ENCODE measurements at regions not wholly inside any gene's neighbourhood (a gene's known extent, or its start where the extent isn't known, plus 50 kb on each side); places are given as distances from the start of the nearest gene placed in this dataset.
A peak's percentile ranks its signal among the peaks of the same experiment; 100 is the strongest.

- H3K9ac ChIP-seq (ENCODE audit: insufficient read depth, low read depth, low read length): no peak overlapping the region
- in situ Hi-C loops (cut with HindIII; ENCODE audit: extremely low pct_ligation_motif_present, low pct_unique_long_range_greater_than_20kb) (no loop called here), intact Hi-C loops (cut with micrococcal nuclease; ENCODE audit: unreplicated experiment) (no loop called here)
- peaks cover 51% of the 10 kb centered on the region for H3K9me3 ChIP-seq (ENCODE audit: low read length)
- H3K4me3 ChIP-seq (replicated peaks in 1 of 3; ENCODE audit: insufficient read depth in 1 of 3, low read depth in 2 of 3, low read length in 3 of 3): no peak overlapping the region
- no peak overlapping the region for H2AFZ ChIP-seq (ENCODE audit: low read length)
- DNase-seq (ENCODE audit: low spot score) (no peak), FAIRE-seq (no peak), ATAC-seq (no peak)
- TF ChIP-seq HNRNPK (IDR thresholded peaks at IDR 0.05; ENCODE audit: low read depth, low read length, poor library complexity, severe bottlenecking): peak; percentile 53
- no peak for TF ChIP-seq BCLAF1 (IDR thresholded peaks at IDR 0.05)
- ChIA-PET CTCF (ENCODE audit: low intra/inter-chr PET ratio, low total read pairs) (no interaction called here), POLR2A (no interaction called here)
- H3K27ac ChIP-seq (ENCODE audit: extremely low read length, insufficient read depth, low read length): no peak overlapping the region
- H3K79me2 ChIP-seq (ENCODE audit: insufficient read depth, low read length): no peaks in the 10 kb centered on the region
- H4K20me1 ChIP-seq (ENCODE audit: insufficient read depth, low read length): no peaks in the 10 kb centered on the region
- no peaks in the 10 kb centered on the region for H3K36me3 ChIP-seq (replicated peaks in 1 of 2; ENCODE audit: control insufficient read depth in 1 of 2, insufficient read depth in 2 of 2, low read length in 2 of 2)
- no peak overlapping the region for H3K4me2 ChIP-seq (ENCODE audit: low read depth, low read length)
- BruUV-seq (replicated peaks): no TSS peak
- H3K4me1 ChIP-seq (ENCODE audit: insufficient read depth, low read length): no peaks in the 10 kb centered on the region
- no peaks in the 10 kb centered on the region for H3K27me3 ChIP-seq (ENCODE audit: control insufficient read depth in 1 of 2, insufficient read depth in 2 of 2, low read length in 2 of 2)
- WGBS (ENCODE audit: low lambda C conversion rate): 0% methylated on average over 2 of the region's 2 CpGs
Observed at GRCh38 chr3:26515351-26515750, 107.2 kb upstream of the LRRC3B start.

GRCh38 chr3:26521261-26521660 lies 101.3 kb upstream of the LRRC3B start:
- WGBS (ENCODE audit: low lambda C conversion rate): 5% methylated on average over 1 of the region's 1 CpG
- in situ Hi-C loops (cut with HindIII; ENCODE audit: extremely low pct_ligation_motif_present, low pct_unique_long_range_greater_than_20kb): no loop called here

More at GRCh38 chr3:26521261-26521660, 101.3 kb upstream of the LRRC3B start:
- no peaks in the 10 kb centered on the region for H3K4me1 ChIP-seq (ENCODE audit: insufficient read depth, low read length)
- no peaks in the 10 kb centered on the region for H3K36me3 ChIP-seq (replicated peaks in 1 of 2; ENCODE audit: control insufficient read depth in 1 of 2, insufficient read depth in 2 of 2, low read length in 2 of 2)
- H3K4me3 ChIP-seq (replicated peaks in 1 of 3; ENCODE audit: insufficient read depth in 1 of 3, low read depth in 2 of 3, low read length in 3 of 3): no peak overlapping the region
- ChIA-PET POLR2A (no interaction called here), CTCF (ENCODE audit: low intra/inter-chr PET ratio, low total read pairs) (no interaction called here)
- no peaks in the 10 kb centered on the region for H4K20me1 ChIP-seq (ENCODE audit: insufficient read depth, low read length)
- H3K27ac ChIP-seq (ENCODE audit: extremely low read length, insufficient read depth, low read length): no peak overlapping the region
- peaks cover 88% of the 10 kb centered on the region for H3K9me3 ChIP-seq (ENCODE audit: low read length)
- TF ChIP-seq ZFP36L1 (CRISPR knock-in tag; IDR thresholded peaks at IDR 0.05): no peak
- no peak for TF ChIP-seq ZNF597 (CRISPR knock-in tag; IDR thresholded peaks at IDR 0.05)
- no peak for TF ChIP-seq TOE1 (CRISPR knock-in tag; IDR thresholded peaks at IDR 0.05)
- TF ChIP-seq BCL6 (CRISPR knock-in tag; IDR thresholded peaks at IDR 0.05): no peak
- TF ChIP-seq ZNF703 (CRISPR knock-in tag; IDR thresholded peaks at IDR 0.05; ENCODE audit: borderline replicate concordance): no peak
- TF ChIP-seq ZHX2 (IDR thresholded peaks at IDR 0.05; ENCODE audit: low read depth): no peak
- no peak for TF ChIP-seq ZHX2 (CRISPR knock-in tag; IDR thresholded peaks at IDR 0.05; ENCODE audit: borderline replicate concordance)
- intact Hi-C loops (cut with micrococcal nuclease; ENCODE audit: unreplicated experiment): no loop called here
- no peak overlapping the region for H2AFZ ChIP-seq (ENCODE audit: low read length)
- no peak overlapping the region for H3K9ac ChIP-seq (ENCODE audit: insufficient read depth, low read depth, low read length)
- H3K4me2 ChIP-seq (ENCODE audit: low read depth, low read length): no peak overlapping the region
- no TSS peak for BruUV-seq (replicated peaks)
- H3K27me3 ChIP-seq (ENCODE audit: control insufficient read depth in 1 of 2, insufficient read depth in 2 of 2, low read length in 2 of 2): no peaks in the 10 kb centered on the region
- DNase-seq (ENCODE audit: low spot score): no peak
- FAIRE-seq: no peak
- no peaks in the 10 kb centered on the region for H3K79me2 ChIP-seq (ENCODE audit: insufficient read depth, low read length)
- ATAC-seq: no peak

All from HepG2 (cell line).